RKO (cell line): ENCODE measurements at regions not wholly inside any gene's neighbourhood (a gene's known extent, or its start where the extent isn't known, plus 50 kb on each side); places are given as distances from the start of the nearest gene placed in this dataset.

ENCODE experiments used
- DNase-seq: peaks from one replicate; pipeline ENCODE4 v3.0.0-alpha.2; 2016; ENCODE audit warnings: low spot score

DNA sequence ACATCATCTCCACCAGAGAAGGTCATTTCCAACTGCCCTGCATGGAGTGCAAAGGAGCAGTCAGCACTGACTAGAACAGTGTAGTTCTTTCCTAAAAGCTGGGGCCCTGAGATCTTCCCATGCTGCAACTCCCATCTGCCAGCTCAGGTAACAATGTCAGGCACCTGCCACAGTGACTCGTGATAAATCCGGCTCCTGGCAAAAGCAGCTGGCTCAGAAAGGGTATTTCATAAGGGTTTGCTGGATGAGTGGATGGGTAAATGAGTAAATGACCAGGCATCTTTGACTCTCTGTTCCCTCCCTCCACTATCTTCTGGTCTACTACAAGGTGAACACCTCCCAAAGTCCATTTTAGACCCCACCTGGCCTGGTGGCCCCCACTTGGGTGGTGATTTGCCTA lies 403.6 kb downstream of the NXPE2 start:
- DNase-seq, result no peak

DNA sequence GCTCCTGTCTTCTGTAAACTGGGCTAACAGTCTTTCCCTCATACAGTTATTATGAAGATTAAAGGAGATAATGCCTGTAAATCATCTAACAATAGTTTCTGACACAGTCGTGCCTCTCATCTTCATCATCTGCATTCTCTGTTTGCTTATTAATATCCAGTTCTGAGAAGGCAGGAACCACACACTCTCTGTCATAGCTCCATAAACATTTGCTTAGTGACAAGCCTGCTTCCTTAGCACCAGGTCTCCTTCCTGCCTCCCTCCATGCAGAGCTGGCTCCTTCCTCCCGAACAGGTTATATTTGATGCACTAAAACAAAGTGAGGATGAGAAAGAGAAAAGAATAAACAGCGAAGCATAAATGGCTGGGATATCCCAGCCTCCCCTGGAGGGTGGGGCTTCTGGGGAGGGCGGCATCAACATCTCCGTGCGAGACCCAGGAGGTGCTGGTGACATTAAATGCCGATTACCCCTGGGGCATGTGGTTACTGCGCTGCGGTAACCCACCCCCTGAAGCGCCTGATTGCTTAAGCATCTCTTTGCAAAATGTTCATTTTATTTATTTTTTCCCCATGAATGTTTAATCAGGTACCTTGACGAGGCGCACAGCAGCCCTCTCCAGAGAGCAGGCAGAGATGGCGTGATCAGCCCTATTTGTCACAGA lies 404.9 kb downstream of the NXPE2 start:
- DNase-seq, result no peak

DNA sequence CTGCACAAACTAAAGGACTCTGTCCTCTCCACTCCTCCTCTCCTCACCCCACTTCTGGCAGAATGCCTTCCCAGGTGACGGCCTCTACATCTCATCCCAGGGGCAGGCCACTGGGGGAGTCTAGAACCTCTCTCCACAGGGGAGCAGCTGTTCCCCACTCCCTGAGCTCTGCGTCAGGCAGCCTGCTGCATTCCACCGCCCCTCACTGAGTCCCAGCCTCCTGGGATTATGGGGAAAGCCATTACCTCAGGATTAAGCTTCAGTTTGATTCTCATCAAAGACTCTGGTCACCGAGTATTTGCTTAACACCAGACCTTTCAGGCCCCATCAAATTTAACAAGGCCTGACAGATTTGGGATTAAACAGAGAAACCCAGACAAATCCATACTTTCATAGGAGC lies 405.9 kb downstream of the NXPE2 start:
- no peak for DNase-seq

DNA sequence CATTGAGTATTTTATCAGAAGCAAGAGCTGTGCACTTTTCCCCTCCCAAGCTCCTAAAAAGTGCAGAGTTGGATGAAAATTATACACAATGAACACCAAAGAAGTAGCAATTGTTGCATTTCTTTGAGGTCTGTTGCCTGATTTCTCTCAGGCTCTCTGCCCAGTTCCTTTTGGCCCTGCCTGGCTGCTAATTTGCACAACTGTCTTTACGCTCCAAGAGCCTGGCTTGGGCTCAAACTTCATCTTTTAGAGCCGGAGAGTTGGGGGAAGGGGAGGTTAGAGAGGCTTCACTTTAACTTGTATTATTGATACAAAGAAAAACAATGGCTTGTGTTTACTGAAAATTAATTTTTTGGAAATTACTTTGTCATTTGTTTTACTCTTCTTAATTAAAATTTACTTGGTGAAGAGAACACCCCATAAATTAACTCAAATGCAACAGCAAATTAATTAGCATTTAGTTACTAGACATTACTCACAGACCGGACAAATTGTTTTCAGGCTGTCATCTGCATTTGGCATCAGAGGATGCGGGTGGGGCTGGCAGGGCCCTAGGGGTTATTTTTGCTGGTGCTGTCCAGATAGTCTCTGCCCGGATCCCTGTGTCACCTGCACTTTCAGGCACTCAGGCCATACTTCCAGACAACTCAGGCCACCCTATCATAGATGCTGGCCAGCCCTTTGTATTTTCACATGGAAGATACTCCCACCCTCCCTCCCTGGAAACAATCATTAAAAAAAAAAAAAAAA lies 407.3 kb downstream of the NXPE2 start:
- no peak for DNase-seq

DNA sequence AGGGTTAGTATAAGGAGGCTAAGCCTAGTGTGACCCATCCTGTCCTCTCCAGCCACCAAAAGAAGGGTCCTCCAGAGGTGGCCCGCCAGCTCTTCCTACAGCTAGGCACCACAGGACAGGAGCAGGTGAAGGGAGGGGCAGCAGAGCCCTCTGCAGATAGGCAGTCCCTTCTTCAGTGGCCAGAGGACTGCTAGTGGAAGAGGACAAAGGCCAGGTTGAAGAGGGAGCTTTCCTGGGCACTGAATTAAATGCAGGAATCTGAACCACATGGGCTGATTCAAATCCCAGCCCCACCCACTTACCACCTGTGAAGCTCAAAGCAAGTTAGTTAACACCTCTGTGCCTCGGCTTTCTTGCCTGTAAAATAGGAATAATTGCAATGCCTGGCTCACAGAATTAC lies 409.5 kb downstream of the NXPE2 start:
- DNase-seq, result no peak

DNA sequence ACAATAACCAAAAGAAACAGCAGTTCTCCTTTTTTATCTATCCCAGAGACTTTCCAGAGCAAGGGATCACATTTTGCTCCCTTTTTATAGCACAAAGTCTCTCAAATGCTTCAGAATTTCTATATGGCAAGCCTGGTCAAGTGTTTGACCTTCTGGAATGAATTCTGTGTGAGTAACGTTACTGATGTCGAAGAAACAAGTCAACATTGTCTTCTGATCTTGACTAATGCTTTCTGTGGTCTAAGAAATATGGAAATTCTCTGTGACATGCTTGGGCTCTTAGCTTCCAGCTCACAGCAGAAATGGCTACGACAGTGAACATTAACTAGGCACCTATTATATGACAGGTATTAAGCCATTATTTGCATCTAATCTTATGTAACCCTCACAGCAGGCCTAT lies 411.7 kb downstream of the CADM1 start:
- no peak for DNase-seq

DNA sequence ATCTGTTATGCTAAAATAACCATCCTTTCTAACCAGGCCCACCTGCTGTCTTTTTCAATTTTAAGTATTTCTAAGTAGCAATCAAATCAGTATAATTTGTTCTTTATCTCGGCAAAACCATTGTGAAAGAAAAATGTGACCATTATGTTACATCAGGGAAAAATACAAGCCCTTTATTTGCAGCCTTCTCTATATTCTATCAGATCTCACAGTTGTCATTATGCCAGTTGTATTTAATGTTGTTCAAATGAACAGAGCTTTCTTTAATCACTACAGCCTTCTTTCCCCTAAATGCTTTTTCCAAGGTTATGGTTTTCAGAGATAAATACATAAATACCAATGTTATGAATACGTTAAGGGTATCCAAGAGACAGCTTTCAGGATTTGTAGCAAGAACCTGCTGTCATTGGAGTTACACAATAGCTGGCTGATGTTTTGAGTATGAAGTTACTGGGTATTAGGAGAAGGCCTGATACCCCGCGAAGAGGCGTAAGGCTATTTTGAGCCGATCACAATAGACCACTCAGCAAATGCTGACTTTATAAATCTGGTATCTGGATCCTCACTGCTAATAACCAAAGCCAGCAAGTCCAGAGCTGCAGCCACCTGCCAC lies 406.3 kb downstream of the CADM1 start:
- DNase-seq, result no peak

DNA sequence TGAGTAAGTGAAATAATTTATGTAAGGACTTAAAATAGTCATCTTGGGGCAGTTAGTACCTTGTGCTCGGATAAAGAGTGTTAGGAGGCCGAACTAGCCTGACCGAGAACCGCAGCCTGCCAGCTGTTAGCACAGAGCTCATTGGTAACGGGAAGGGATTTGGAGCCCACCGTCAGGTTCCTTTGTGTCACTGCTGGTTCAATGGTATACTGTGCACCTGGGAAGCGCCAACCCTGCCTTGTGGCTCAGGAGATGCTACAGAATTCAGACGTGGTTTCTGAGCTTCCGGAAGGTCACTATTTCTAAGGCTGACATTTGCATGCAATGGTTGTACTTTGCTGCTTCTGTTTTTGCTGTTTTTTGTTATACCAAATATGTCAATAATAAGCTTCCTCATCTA lies 403.5 kb downstream of the CADM1 start:
- DNase-seq, result no peak

DNA sequence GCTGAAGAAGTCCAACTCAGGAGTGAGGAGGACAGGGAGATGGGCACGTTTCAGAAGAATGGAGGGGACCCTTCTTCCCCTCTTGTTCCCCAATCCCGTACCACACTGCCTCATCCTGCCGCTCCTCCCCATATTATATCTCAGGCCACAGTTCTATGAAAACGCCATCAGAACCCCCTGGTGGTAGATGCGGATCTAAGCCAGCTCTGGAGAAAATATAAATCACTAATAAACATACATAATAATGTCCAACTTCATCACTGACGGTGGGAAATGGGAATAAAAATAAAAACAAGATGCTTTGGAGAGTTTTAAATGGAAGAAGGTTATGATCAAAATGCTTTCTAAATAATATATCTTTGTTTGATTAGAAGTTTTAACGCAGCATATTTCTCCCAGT lies 400.3 kb downstream of the CADM1 start:
- no peak for DNase-seq

DNA sequence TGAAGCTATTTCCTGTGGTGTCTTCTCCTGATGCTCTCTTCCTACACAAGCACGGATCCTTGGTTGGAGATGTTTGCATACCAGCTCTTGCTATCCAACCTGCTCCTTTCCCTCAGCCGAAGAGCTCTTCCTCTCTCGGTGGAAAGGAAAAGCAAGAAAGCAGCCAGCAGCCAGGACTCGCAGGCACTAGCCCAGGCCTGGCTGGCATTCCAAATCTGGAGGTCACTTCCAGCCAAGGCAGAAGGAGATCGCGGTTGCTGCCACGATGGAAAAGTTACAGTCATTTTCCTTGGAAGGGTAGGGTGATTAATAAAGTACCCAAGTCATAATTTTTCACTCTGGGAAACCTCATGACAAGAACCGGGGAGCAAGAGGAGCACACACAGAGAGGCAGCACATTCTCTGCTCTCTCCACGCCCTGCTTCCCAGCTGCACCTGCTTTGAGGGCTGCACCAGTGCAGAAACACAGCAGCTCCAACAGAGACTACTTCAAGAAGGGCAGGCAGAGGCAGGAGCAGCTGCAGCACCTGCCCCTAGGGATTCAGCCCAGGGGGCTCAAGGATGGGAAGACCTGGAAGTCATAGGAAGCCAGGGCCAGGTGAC lies 399.3 kb downstream of the CADM1 start:
- no peak for DNase-seq

DNA sequence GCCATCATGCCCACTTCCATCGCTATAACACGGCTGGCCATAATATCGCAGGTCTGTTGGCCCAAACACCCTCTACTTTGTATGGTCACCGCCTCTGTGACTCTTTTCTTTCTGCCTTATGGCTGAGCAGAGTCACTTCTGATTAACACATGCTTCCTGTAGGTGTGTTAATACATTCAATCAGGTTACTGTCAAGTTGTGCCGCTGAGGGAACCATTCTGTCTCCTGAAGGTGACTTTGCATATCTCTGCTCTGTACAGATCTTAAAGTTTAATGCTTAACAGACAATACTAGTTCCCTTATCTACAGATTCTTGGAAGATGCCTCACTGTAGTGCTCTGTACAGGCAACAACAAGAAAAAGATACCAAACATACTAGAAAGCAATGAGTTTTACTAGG lies 393.1 kb downstream of the CADM1 start:
- no peak for DNase-seq

DNA sequence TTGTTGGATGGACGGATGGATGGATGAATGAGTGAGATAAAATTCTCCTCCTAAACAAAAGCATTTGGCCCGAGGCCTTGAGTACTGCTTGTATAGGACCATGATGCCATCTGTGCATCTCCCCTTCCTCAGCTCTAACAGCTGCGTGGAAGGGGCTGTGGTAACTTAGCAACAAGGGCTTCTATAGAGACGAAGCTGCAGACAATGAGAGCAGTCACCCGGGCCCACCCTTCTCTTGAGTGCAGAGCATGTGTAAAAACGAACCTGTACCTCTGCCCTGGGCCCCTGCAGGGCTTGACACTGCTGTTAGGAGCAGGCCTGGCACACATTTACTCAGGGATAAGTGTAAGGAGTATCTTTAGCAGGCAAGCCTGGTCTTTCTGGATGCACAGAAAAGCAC lies 391.5 kb downstream of the CADM1 start:
- DNase-seq, result no peak

DNA sequence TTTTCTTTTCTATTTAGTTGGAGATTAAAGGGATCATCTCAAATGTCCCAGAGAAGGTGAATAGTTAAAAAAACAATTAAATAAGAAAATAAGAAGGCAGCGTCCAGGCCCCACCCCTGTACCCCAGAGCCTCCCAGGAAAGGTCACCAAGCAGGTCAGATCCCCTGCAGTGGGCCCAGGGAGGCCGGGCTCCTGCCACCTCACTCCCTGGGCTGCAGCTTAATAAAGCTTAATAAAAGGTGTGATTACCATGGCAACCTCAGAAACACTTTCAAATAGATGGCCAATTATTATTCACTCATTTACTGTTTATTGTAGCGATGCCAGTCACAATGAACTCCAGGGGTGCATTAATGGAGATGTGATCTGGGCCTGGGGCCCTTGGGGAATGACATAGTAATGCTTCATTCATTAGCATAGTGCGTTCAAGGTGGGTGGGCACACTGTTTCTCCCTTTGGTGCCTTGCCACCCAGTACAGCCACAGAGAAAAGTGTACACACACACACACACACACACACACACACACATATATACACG lies 386.2 kb downstream of the CADM1 start:
- no peak for DNase-seq

DNA sequence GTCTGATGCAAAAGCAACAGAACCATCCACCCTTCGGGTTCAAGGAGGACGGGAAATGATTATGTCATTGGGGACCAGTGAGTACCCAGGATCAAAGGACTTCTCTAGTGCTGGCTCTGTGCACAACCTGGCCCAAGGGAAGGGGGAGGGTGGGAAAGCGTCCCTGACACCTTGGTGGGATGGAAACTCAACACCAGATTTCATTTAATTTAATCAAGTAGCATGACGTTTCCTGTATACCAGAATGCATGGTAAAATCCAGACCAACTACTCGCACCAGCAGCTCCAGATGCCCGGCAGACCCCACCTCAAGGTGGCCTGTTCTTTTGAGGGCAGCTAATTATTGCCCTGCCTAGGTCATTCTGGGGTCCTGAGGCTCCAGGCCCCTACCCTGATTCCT lies 385.1 kb downstream of the CADM1 start:
- no peak for DNase-seq
